Mesenchymal stem cell (in vitro differentiated cells and primary cell): ENCODE measurements at regions not wholly inside any gene's neighbourhood (a gene's known extent, or its start where the extent isn't known, plus 50 kb on each side); places are given as distances from the start of the nearest gene placed in this dataset.

Experiments
- DNase-seq: peaks from one replicate; pipeline ENCODE4 v3.0.0-alpha.2; 2013
- H2AFZ ChIP-seq: one replicate; pipeline ENCODE4 v1.6.1; 2013; ENCODE audit warnings: low read depth, mild to moderate bottlenecking, control low read depth, inconsistent platforms, low read length, moderate library complexity
- H2AK5ac ChIP-seq: 2 replicates; pipeline ENCODE4 v1.6.1; 2013; ENCODE audit warnings: low read length, moderate library complexity, mild to moderate bottlenecking, inconsistent platforms; ENCODE audit not compliant: severe bottlenecking
- H2BK120ac ChIP-seq: one replicate; pipeline ENCODE4 v1.6.1; 2013; ENCODE audit warnings: low read depth, mild to moderate bottlenecking, inconsistent platforms, low read length, moderate library complexity
- H2BK12ac ChIP-seq, 2 experiments: one replicate each; pipeline ENCODE4 v1.6.1; 2013; ENCODE audit warnings: inconsistent platforms in 2 of 2, low read length in 2 of 2, mild to moderate bottlenecking in 2 of 2, moderate library complexity in 2 of 2, control low read depth in 1 of 2
- H2BK15ac ChIP-seq: one replicate; pipeline ENCODE4 v1.6.1; 2013; ENCODE audit warnings: mild to moderate bottlenecking, low read depth, inconsistent platforms; ENCODE audit not compliant: poor library complexity, severe bottlenecking
- H2BK5ac ChIP-seq: 2 replicates; pipeline ENCODE4 v1.6.1; 2013; ENCODE audit warnings: low read depth, mild to moderate bottlenecking, low read length, control low read depth, inconsistent platforms; ENCODE audit not compliant: poor library complexity, severe bottlenecking
- H3K14ac ChIP-seq, 2 experiments: one replicate each; pipeline ENCODE4 v1.6.1; 2013; ENCODE audit warnings: inconsistent platforms in 2 of 2, low read length in 2 of 2, control low read depth in 1 of 2, mild to moderate bottlenecking in 1 of 2, moderate library complexity in 1 of 2
- H3K18ac ChIP-seq, 2 experiments: one replicate each; pipeline ENCODE4 v1.6.1; 2013; ENCODE audit warnings: inconsistent platforms in 2 of 2, low read length in 2 of 2, control low read depth in 1 of 2, low read depth in 1 of 2, mild to moderate bottlenecking in 1 of 2
- H3K23ac ChIP-seq, 2 experiments: one replicate each; pipeline ENCODE4 v1.6.1; 2013; ENCODE audit warnings: inconsistent platforms in 2 of 2, low read length in 2 of 2, mild to moderate bottlenecking in 2 of 2, moderate library complexity in 2 of 2, control low read depth in 1 of 2
- H3K27ac ChIP-seq: 2 replicates; pipeline ENCODE4 v1.5.1; 2013; ENCODE audit warnings: mild to moderate bottlenecking, moderate library complexity, low read length, control low read depth, inconsistent platforms; ENCODE audit not compliant: poor library complexity, severe bottlenecking
- H3K27me3 ChIP-seq, 2 experiments: 2 replicates each; pipeline versions ENCODE4 v1.6.1 to v1.7.0; 2013; ENCODE audit warnings: low read length in 2 of 2, mild to moderate bottlenecking in 2 of 2, moderate library complexity in 2 of 2, control low read depth in 1 of 2, inconsistent platforms in 1 of 2; ENCODE audit not compliant: control insufficient read depth in 1 of 2, insufficient read depth in 1 of 2
- H3K36me3 ChIP-seq, 2 experiments: 2 replicates each; pipeline versions ENCODE4 v1.6.1 to v1.7.0; 2013; ENCODE audit warnings: low read length in 2 of 2, control low read depth in 1 of 2, inconsistent platforms in 1 of 2, low read depth in 1 of 2, mild to moderate bottlenecking in 1 of 2; ENCODE audit not compliant: insufficient read depth in 2 of 2, control insufficient read depth in 1 of 2
- H3K4ac ChIP-seq, 2 experiments: one replicate each; pipeline ENCODE4 v1.6.1; 2013; ENCODE audit warnings: inconsistent platforms in 2 of 2, low read length in 2 of 2, mild to moderate bottlenecking in 2 of 2, moderate library complexity in 2 of 2, control low read depth in 1 of 2, low read depth in 1 of 2
- H3K4me1 ChIP-seq: 2 replicates; pipeline ENCODE4 v1.6.1; 2013; ENCODE audit warnings: low read depth, low read length, control low read depth; ENCODE audit not compliant: control insufficient read depth, insufficient read depth
- H3K4me2 ChIP-seq: 2 replicates; pipeline ENCODE4 v1.6.1; 2013; ENCODE audit warnings: low read length, mild to moderate bottlenecking, inconsistent platforms; ENCODE audit not compliant: poor library complexity, severe bottlenecking
- H3K4me3 ChIP-seq, 2 experiments: 2 replicates each; pipeline versions ENCODE4 v1.5.1 to v1.7.0; 2013; ENCODE audit warnings: low read length in 2 of 2, mild to moderate bottlenecking in 2 of 2, control low read depth in 1 of 2, low read depth in 1 of 2; ENCODE audit not compliant: insufficient read depth in 1 of 2
- H3K79me1 ChIP-seq: replicated peaks from 2 replicates; pipeline ENCODE4 v1.6.1; 2013; ENCODE audit warnings: mild to moderate bottlenecking, control low read depth, low read length, inconsistent platforms; ENCODE audit not compliant: poor library complexity, severe bottlenecking
- H3K9ac ChIP-seq: 2 replicates; pipeline ENCODE4 v1.7.0; 2013; ENCODE audit warnings: mild to moderate bottlenecking, low read length, moderate library complexity
- H3K9me3 ChIP-seq: 2 replicates; pipeline ENCODE4 v1.7.0; 2013; ENCODE audit warnings: mild to moderate bottlenecking, low read length; ENCODE audit not compliant: control insufficient read depth
- H4K8ac ChIP-seq: one replicate; pipeline ENCODE4 v1.6.1; 2013; ENCODE audit warnings: inconsistent platforms, mild to moderate bottlenecking, low read length, moderate library complexity
- H4K91ac ChIP-seq: one replicate; pipeline ENCODE4 v1.6.1; 2013; ENCODE audit warnings: mild to moderate bottlenecking, low read length, inconsistent platforms
- WGBS: methylation state at CpG from one replicate; pipeline ENCODE4 v1.1.7; 2013; ENCODE audit warnings: mixed read lengths; 5-methylcytosine and 5-hydroxymethylcytosine counted together

DNA sequence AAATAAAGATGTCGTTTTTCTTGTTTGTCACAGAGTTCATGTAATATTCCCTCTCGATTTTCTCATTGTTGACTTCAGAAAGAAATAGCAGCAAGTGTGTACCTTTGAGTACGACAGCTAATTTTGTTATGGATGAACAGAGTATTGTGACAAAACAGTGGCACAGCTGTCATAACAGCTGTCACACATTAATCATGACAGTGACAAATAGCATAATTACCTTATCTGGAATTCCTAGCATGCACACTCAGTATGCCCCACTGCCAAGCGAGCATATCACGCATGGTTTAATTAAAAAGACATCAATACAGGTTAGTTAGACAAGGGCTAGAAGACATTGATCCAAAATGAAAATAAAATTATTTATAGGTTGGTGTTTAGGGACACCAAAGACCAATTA is 375.1 kb downstream of the SPATA31D1 start:
- H2BK120ac ChIP-seq, result no peak overlapping the region
- no peaks in the 10 kb centered on the region for H3K36me3 ChIP-seq
- no peak for DNase-seq
- no peaks in the 10 kb centered on the region for H3K9me3 ChIP-seq
- H3K27me3 ChIP-seq, result no peaks in the 10 kb centered on the region
- no peak overlapping the region for H3K14ac ChIP-seq
- H2BK5ac ChIP-seq, result no peak overlapping the region
- 92% methylated on average over 3 of the region's 5 CpGs for WGBS
- H4K91ac ChIP-seq, result no peak overlapping the region
- H3K4ac ChIP-seq, result no peak overlapping the region
- no peak overlapping the region for H3K18ac ChIP-seq
- no peak overlapping the region for H2BK12ac ChIP-seq
- H3K4me1 ChIP-seq, result no peaks in the 10 kb centered on the region
- H3K23ac ChIP-seq, result no peak overlapping the region
- H2AFZ ChIP-seq, result no peak overlapping the region
- no peak overlapping the region for H3K4me3 ChIP-seq
- H3K27ac ChIP-seq, result no peak overlapping the region
- H3K9ac ChIP-seq, result no peak overlapping the region
- H2AK5ac ChIP-seq, result no peak overlapping the region
- H4K8ac ChIP-seq, result no peak overlapping the region
- H3K4me2 ChIP-seq, result no peak overlapping the region
- no peak overlapping the region for H2BK15ac ChIP-seq
- H3K79me1 ChIP-seq, result no peaks in the 10 kb centered on the region

DNA sequence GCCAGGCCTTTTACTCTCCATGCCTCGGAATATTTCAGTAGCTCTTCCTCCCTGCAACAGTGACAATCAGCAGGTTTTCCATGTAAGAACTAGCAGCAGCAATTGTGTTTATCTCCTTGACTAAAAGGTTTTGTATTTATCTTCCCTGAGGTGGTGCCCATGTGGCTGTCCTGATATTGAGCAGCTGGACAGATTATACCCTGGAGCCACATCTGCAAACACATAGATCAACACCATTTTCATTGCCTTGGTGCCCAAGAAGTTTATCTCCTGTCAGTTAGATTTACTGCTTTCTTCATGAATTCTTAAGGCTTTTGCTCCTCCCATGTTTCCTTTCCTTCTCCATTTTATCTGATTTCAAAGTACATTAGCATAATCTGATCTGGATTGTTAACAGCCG is 378.4 kb downstream of the SPATA31D1 start:
- H3K79me1 ChIP-seq, result no peaks in the 10 kb centered on the region

DNA sequence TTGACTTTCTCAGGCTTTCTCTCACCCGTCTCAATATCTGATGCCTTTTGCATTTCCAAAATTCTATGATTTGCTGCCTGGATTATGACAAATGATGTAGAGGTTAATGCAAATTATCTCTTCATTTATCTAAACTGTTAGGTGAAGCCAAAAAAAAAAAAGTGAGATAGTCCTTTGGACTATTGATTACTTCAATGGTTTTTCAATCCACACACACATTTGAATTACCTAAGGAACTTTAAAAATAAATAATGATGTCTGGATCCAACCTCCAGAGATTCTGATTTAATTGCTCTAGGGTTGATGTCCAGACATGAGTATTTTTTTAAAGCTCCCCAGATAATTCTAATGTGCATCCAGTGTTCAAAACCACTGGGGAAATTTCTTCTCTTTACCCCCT is 379.4 kb downstream of the SPATA31D1 start:
- H3K23ac ChIP-seq, result no peak overlapping the region
- no peak overlapping the region for H3K4me3 ChIP-seq
- H3K36me3 ChIP-seq, result no peaks in the 10 kb centered on the region
- H2AK5ac ChIP-seq, result no peak overlapping the region
- no peak overlapping the region for H3K4ac ChIP-seq
- DNase-seq, result no peak
- H2AFZ ChIP-seq, result no peak overlapping the region
- H2BK15ac ChIP-seq, result no peak overlapping the region
- no peak overlapping the region for H4K8ac ChIP-seq
- no CpG with 5 or more reads among the region's 1 CpG for WGBS
- H3K79me1 ChIP-seq, result no peaks in the 10 kb centered on the region
- no peak overlapping the region for H3K4me2 ChIP-seq
- H4K91ac ChIP-seq, result no peak overlapping the region
- H3K9ac ChIP-seq, result no peak overlapping the region
- H2BK12ac ChIP-seq, result no peak overlapping the region
- no peak overlapping the region for H2BK5ac ChIP-seq
- H3K14ac ChIP-seq, result no peak overlapping the region
- no peak overlapping the region for H3K27ac ChIP-seq
- H2BK120ac ChIP-seq, result no peak overlapping the region
- H3K27me3 ChIP-seq, result no peaks in the 10 kb centered on the region
- H3K18ac ChIP-seq, result no peak overlapping the region
- no peaks in the 10 kb centered on the region for H3K4me1 ChIP-seq
- no peaks in the 10 kb centered on the region for H3K9me3 ChIP-seq

More for the DNA sequence above, 378.4 kb downstream of the SPATA31D1 start:
- Histone ChIP-seq H3K4me1 (no peaks in the 10 kb centered on the region), H4K91ac (no peak overlapping the region), H2AK5ac (no peak overlapping the region), H2AFZ (no peak overlapping the region), H3K4ac (no peak overlapping the region), H3K27me3 (no peaks in the 10 kb centered on the region), H2BK15ac (no peak overlapping the region), H3K9me3 (no peaks in the 10 kb centered on the region), H3K23ac (no peak overlapping the region), H3K4me3 (no peak overlapping the region), H4K8ac (no peak overlapping the region), H3K4me2 (no peak overlapping the region), H3K14ac (no peak overlapping the region), H3K18ac (no peak overlapping the region), H2BK120ac (no peak overlapping the region), H3K9ac (no peak overlapping the region), H3K27ac (no peak overlapping the region), H2BK5ac (no peak overlapping the region), H3K36me3 (no peaks in the 10 kb centered on the region), H2BK12ac (no peak overlapping the region)
- DNase-seq, result no peak
- WGBS, result 33% methylated on average over 1 of the region's 2 CpGs

DNA sequence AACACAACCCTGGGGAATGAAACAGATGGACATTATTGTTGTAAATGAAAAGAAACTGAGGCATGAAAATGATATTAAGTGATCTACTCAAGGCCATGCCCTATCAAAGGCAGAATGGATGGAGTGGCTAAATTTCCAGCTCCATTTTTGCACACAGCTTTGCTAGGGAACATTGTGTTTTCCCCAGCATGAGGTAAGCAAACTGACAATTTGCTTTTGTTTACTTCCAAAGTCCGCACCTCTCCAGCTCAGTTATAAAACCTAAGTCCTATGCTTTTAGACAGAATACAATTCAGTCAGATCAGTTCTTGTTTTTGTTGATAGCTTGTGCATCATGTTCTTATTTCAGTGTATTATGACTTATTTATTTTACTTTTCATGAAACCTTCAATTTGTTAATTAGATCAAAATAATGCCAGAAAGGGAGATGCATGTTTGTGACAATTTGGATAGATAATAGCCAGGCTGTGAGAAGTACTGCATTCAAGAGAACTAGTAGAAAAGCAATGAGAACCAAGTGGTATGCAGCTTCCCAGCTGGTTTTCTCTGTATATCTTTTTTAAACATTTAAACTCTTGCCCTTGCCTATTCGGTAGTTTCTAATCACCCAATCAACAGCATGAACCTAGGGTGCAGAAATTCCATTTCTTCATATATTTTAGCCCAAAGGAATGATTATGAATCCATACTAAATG is 380.8 kb downstream of the SPATA31D1 start:
- WGBS, result 90% methylated on average over 1 of the region's 2 CpGs
- Histone ChIP-seq H3K4me2 (no peak overlapping the region), H2BK12ac (no peak overlapping the region), H3K4me3 (no peak overlapping the region), H4K8ac (no peak overlapping the region), H2AK5ac (no peak overlapping the region), H2BK5ac (no peak overlapping the region), H3K14ac (no peak overlapping the region), H3K18ac (no peak overlapping the region), H3K23ac (no peak overlapping the region), H2AFZ (no peak overlapping the region), H3K79me1 (no peaks in the 10 kb centered on the region), H3K27ac (no peak overlapping the region), H3K9me3 (peaks cover 3% of the 10 kb centered on the region), H4K91ac (no peak overlapping the region), H3K9ac (no peak overlapping the region), H3K4me1 (no peaks in the 10 kb centered on the region), H3K27me3 (no peaks in the 10 kb centered on the region), H2BK15ac (no peak overlapping the region), H2BK120ac (no peak overlapping the region), H3K36me3 (no peaks in the 10 kb centered on the region), H3K4ac (no peak overlapping the region)
- DNase-seq, result no peak
